HG03469 (cell line): ENCODE measurements at regions not wholly inside any gene's neighbourhood (a gene's known extent, or its start where the extent isn't known, plus 50 kb on each side); places are given as distances from the start of the nearest gene placed in this dataset.

Source experiments
- ATAC-seq: cut with Tn5 transposase; IDR thresholded peaks from one replicate; pipeline ENCODE4 v1.9.1; 2021; ENCODE audit warnings: mild to moderate bottlenecking, moderate library complexity, moderate number of reproducible peaks; ENCODE audit not compliant: unreplicated experiment

GRCh38 chr4:45368832-45369231 lies 642.5 kb upstream of the GNPDA2 start:
- ATAC-seq: no peak

- no peak for ATAC-seq
These were observed 637.6 kb upstream of the GNPDA2 start for GRCh38 chr4:45363931-45364330.

- ATAC-seq: no peak
These were observed 632.5 kb upstream of the GNPDA2 start for GRCh38 chr4:45358573-45359506.

- no peak for ATAC-seq
These were observed 626.8 kb upstream of the GNPDA2 start for GRCh38 chr4:45353161-45353560.

- no peak for ATAC-seq
These were observed 624.1 kb upstream of the GNPDA2 start for GRCh38 chr4:45350438-45350837.

- ATAC-seq: no peak
These were observed 623.5 kb upstream of the GNPDA2 start for GRCh38 chr4:45349859-45350258.

- ATAC-seq: no peak
These were observed 620.6 kb upstream of the GNPDA2 start for GRCh38 chr4:45346816-45347435.

GRCh38 chr4:45345558-45345957 lies 619.2 kb upstream of the GNPDA2 start:
- no peak for ATAC-seq

GRCh38 chr4:45331802-45332201 lies 605.4 kb upstream of the GNPDA2 start:
- ATAC-seq: no peak

GRCh38 chr4:45327544-45327943 lies 601.2 kb upstream of the GNPDA2 start:
- no peak for ATAC-seq

- no peak for ATAC-seq
These were observed 598.4 kb upstream of the GNPDA2 start for GRCh38 chr4:45324455-45325417.

GRCh38 chr4:45323453-45324058 lies 597.2 kb upstream of the GNPDA2 start:
- ATAC-seq: no peak

- ATAC-seq: no peak
These were observed 591.4 kb upstream of the GNPDA2 start for GRCh38 chr4:45317739-45318138.

GRCh38 chr4:45317276-45317675 lies 590.9 kb upstream of the GNPDA2 start:
- no peak for ATAC-seq

GRCh38 chr4:45316257-45316656 lies 589.9 kb upstream of the GNPDA2 start:
- ATAC-seq: no peak

- ATAC-seq: no peak
These were observed 576.5 kb upstream of the GNPDA2 start for GRCh38 chr4:45302828-45303227.

- no peak for ATAC-seq
These were observed 568.1 kb upstream of the GNPDA2 start for GRCh38 chr4:45294464-45294863.

- no peak for ATAC-seq
These were observed 567.0 kb upstream of the GNPDA2 start for GRCh38 chr4:45293335-45293734.

- ATAC-seq: no peak
These were observed 566.5 kb upstream of the GNPDA2 start for GRCh38 chr4:45292844-45293243.

GRCh38 chr4:45284400-45285085 lies 558.2 kb upstream of the GNPDA2 start:
- ATAC-seq: no peak
